ENCODE measurements at regions not wholly inside any gene's neighbourhood (a gene's known extent, or its start where the extent isn't known, plus 50 kb on each side); places are given as distances from the start of the nearest gene placed in this dataset.
"Not testable (repeated sequence)": the region's sequence is repeated elsewhere in the genome, so short reads cannot be mapped to it uniquely, and the experiment has no call there.

- TF ChIP-seq, protein P1, sequence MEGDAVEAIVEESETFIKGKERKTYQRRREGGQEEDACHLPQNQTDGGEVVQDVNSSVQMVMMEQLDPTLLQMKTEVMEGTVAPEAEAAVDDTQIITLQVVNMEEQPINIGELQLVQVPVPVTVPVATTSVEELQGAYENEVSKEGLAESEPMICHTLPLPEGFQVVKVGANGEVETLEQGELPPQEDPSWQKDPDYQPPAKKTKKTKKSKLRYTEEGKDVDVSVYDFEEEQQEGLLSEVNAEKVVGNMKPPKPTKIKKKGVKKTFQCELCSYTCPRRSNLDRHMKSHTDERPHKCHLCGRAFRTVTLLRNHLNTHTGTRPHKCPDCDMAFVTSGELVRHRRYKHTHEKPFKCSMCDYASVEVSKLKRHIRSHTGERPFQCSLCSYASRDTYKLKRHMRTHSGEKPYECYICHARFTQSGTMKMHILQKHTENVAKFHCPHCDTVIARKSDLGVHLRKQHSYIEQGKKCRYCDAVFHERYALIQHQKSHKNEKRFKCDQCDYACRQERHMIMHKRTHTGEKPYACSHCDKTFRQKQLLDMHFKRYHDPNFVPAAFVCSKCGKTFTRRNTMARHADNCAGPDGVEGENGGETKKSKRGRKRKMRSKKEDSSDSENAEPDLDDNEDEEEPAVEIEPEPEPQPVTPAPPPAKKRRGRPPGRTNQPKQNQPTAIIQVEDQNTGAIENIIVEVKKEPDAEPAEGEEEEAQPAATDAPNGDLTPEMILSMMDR (IDR thresholded peaks at IDR 0.05; ENCODE audit: insufficient read depth, low read length, poor library complexity, severe bottlenecking) = not testable (repeated sequence)
- not testable (repeated sequence) for TF ChIP-seq EZH2phosphoT487 (conservative IDR thresholded peaks at IDR 0.05; ENCODE audit: low read length)
Measured at GRCh38 chr20:30312220-30312619, 945.2 kb upstream of the DEFB115 start.

Data from SU-DHL-6 (cell line).